HEK293T (cell line): ENCODE measurements at regions not wholly inside any gene's neighbourhood (a gene's known extent, or its start where the extent isn't known, plus 50 kb on each side); places are given as distances from the start of the nearest gene placed in this dataset.

ENCODE experiments used
- CTCF ChIA-PET: fragments of 350-600 bp; formaldehyde crosslinking; extraction: SDS; loops from one replicate; lab custom pipeline; 2021; ENCODE audit warnings: antibody characterized with exemption, inconsistent platforms; lab: Yijun Ruan, JAX
- POLR2A ChIA-PET: fragments of 350-600 bp; formaldehyde crosslinking; extraction: SDS; loops from one replicate; lab custom pipeline; 2020; ENCODE audit warnings: antibody characterized with exemption, inconsistent platforms; lab: Yijun Ruan, JAX
- DNase-seq: peaks from one replicate; pipeline ENCODE4 v3.0.0; 2012; ENCODE audit warnings: mixed read lengths; ENCODE audit errors: extremely low spot score
- ARNT ChIP-seq: fragments of 450-650 bp; IDR thresholded peaks from 2 replicates; pipeline ENCODE4 v1.6.1; 2017; ENCODE audit warnings: mild to moderate bottlenecking
- BHLHE40 ChIP-seq: fragments of 450-650 bp; IDR thresholded peaks from 2 replicates; pipeline ENCODE4 v1.6.1; 2016; ENCODE audit warnings: mild to moderate bottlenecking, moderate library complexity, borderline replicate concordance
- CTBP1 ChIP-seq: fragments of 450-650 bp; IDR thresholded peaks from 2 replicates; pipeline ENCODE4 v1.6.1; 2016; ENCODE audit warnings: borderline replicate concordance
- ELF4 ChIP-seq: fragments of 450-650 bp; IDR thresholded peaks from 2 replicates; pipeline ENCODE4 v1.6.1; 2017; ENCODE audit warnings: antibody characterized with exemption
- FOXA1 ChIP-seq: fragments of 450-650 bp; IDR thresholded peaks from 2 replicates; pipeline ENCODE4 v1.6.1; 2016; ENCODE audit warnings: mild to moderate bottlenecking
- FOXK2 ChIP-seq: fragments of 450-650 bp; IDR thresholded peaks from 2 replicates; pipeline ENCODE4 v1.6.1; 2016; ENCODE audit warnings: mild to moderate bottlenecking
- FOXM1 ChIP-seq: fragments of 450-650 bp; IDR thresholded peaks from 2 replicates; pipeline ENCODE4 v1.6.1; 2017; ENCODE audit warnings: mild to moderate bottlenecking, borderline replicate concordance
- HDGF ChIP-seq: fragments of 450-650 bp; IDR thresholded peaks from 2 replicates; pipeline ENCODE4 v1.6.1; 2017; ENCODE audit warnings: antibody characterized with exemption, borderline replicate concordance
- L3MBTL2 ChIP-seq: fragments of 450-650 bp; conservative IDR thresholded peaks from 2 replicates; pipeline ENCODE4 v1.6.1; 2016; ENCODE audit warnings: mild to moderate bottlenecking
- LEF1 ChIP-seq: fragments of 450-650 bp; IDR thresholded peaks from 2 replicates; pipeline ENCODE4 v1.6.1; 2017; ENCODE audit warnings: mild to moderate bottlenecking, borderline replicate concordance
- NFRKB ChIP-seq: fragments of 450-650 bp; IDR thresholded peaks from 2 replicates; pipeline ENCODE4 v1.6.1; 2016; ENCODE audit warnings: mild to moderate bottlenecking, moderate library complexity
- SP1 ChIP-seq: fragments of 450-650 bp; IDR thresholded peaks from 2 replicates; pipeline ENCODE4 v1.6.1; 2017
- SUZ12 ChIP-seq: fragments of 450-650 bp; IDR thresholded peaks from 2 replicates; pipeline ENCODE4 v1.6.1; 2016; ENCODE audit warnings: mild to moderate bottlenecking
- TARDBP ChIP-seq: fragments of 450-650 bp; IDR thresholded peaks from 2 replicates; pipeline ENCODE4 v1.6.1; 2016
- ZNF384 ChIP-seq: fragments of 450-650 bp; IDR thresholded peaks from 2 replicates; pipeline ENCODE4 v1.6.1; 2016
- TF ChIP-seq, protein P1 (sequence below): fragments of 450-650 bp; IDR thresholded peaks from 2 replicates; pipeline ENCODE4 v1.6.1; 2016

DNA sequence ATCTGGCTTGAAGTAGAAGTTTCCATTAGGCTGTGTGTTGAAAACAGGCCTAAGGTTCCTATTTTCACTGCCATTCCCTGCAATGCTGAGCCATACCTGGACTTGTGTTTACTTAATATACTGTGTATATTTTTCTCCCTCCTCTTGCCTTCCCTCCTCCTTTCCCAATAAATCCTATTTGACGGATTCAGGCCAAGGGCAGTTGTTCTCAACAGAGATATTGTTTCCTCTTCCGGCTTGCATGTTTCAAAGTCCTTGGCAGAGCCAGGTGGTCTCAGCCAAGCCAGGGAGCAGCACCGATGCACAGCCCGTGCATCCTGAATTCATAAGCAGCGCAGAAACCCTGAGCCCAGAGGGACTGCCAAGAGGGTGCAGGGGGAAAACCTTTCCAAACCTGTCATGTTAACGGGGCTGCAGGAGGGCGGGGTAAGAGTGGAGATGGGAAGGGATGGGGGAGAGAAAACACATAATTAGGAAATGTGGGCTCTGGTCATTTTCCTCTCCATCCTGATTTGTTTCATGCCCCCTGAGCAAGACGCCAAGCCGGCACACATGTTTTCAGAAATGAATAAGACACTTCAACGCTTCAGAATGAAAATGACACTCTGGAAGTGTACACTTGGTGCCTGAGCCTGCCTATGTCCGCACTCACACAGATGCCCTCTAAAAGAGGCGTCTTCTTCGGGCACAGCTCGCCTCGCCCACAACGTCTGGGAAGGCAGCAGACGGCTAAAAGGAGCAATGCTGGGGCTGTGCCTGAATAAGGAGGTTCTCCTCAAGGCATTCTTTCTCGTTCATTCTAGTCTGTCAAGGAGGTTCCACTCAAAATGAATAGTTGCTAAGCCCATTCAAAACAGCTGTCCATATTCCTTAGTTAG lies 149.3 kb upstream of the UBL3 start:
- CTCF ChIA-PET: no interaction called here
- TF ChIP-seq SUZ12 (no peak), FOXK2 (no peak), ZNF384 (no peak), TARDBP (no peak), LEF1 (no peak), HDGF (no peak), FOXM1 (no peak), CTBP1 (no peak), BHLHE40 (no peak), ARNT (no peak), ELF4 (no peak), FOXA1 (no peak), NFRKB (no peak), SP1 (no peak), L3MBTL2 (no peak)
- TF ChIP-seq, protein P1, sequence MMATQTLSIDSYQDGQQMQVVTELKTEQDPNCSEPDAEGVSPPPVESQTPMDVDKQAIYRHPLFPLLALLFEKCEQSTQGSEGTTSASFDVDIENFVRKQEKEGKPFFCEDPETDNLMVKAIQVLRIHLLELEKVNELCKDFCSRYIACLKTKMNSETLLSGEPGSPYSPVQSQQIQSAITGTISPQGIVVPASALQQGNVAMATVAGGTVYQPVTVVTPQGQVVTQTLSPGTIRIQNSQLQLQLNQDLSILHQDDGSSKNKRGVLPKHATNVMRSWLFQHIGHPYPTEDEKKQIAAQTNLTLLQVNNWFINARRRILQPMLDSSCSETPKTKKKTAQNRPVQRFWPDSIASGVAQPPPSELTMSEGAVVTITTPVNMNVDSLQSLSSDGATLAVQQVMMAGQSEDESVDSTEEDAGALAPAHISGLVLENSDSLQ: no peak
- POLR2A ChIA-PET: no interaction called here
- no peak for DNase-seq

DNA sequence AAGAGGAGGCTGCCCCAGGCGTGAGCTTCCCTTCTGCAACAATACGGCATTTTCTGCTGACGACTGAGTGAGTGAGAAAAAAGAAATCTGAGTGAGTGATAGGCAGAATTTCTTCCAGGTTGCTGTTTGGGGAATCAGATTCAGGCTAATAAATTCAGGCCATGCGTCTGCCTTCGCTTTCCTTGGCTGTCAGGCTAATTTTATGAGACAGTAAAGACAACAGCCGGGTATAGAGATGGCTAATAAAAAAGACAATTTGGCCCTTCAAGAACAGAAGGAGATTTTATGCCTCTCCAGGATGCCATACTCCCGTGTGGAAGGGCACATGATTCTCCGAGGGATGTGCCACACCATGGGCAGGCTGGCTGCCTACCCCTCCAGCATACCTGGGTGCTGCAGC lies 145.9 kb upstream of the UBL3 start:
- TF ChIP-seq SP1 (no peak), CTBP1 (no peak), ZNF384 (no peak), FOXA1 (no peak), BHLHE40 (no peak), L3MBTL2 (no peak), LEF1 (no peak)
- TF ChIP-seq, protein P1: 0 out of 2 replicates have a peak, but pooled peaks have one; percentile 9
- DNase-seq: no peak
- ChIA-PET CTCF (interaction anchor here (0.8 kb wide), 1 partner anchor 378 kb away, joined by 3 read pairs; no protein-coding TSS in a partner anchor), POLR2A (no interaction called here)

DNA sequence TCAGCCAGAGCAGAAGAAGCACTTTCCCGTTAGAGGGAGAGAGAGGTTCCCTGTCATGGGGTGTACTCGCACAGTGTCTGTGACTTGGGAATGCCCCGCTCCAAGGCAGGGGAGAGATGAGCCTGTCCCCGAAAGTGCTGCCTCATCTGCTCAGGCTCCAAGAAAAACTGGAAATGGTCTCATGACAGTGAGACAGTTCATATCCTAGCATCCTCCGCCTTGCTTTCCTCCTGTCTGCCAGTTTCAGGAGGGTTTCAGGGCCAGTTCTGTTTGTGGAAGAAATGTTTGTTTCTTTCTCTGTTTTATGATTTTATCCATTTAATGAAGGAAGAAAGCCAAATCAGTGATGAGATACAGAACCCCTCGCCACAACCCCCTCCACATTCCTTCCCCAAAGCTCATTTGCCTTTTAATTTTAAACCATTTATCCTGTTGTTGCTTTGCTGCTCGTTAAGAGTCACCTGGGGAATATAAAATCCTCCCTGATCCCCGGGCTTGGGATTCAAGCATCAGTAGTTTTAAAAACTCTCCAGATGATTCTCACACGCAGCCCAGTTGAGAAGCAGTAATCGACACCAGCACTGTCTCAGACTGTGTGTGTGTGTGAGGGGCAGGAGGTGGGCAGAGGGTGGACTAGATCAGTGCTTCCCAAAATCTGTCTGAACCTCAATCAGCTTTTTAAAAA lies 144.6 kb upstream of the UBL3 start:
- TF ChIP-seq L3MBTL2: no peak
- no peak for TF ChIP-seq SUZ12
- TF ChIP-seq LEF1: no peak
- TF ChIP-seq CTBP1: no peak
- no peak for TF ChIP-seq HDGF
- TF ChIP-seq TARDBP: no peak
- TF ChIP-seq, protein P1: no peak
- CTCF ChIA-PET: no interaction called here
- POLR2A ChIA-PET: no interaction called here
- DNase-seq: no peak

DNA sequence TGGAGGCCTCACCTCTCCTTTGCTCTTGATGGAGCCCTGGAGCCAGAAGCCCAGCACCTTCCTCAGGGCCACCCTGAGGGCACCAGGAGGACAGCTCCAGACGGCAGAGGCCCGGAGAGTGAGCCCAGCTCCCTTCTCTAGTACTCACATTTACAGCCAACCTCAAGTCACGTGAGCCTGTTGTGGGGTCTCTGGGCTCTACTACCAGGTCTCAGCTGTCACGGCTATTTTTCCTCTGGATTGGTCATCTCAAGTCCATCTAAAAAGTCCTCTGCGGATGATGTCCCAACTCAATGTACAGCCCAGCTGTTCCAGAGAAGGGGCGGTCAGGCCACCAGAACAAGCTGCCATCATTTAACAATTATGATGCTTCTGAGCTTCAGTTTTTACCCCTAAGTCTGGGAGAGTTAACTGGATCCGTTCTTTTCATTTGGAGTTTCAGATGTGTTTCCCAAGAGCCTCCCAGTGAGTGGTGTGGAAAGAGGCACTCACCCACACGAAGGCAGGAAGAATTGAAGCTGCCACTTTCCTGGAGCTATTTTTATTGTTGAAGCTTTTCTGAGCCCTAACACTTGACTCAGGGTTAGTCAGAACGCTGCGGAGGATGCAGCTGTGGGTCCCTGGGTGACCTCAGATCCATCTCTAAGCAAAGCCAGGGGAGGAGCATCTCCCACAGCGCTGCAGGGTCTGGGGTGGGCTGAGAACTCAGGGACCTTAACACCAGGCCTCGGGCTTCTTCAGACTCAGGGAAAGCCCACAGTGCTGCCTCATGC lies 143.5 kb upstream of the UBL3 start:
- TF ChIP-seq HDGF (no peak), NFRKB (no peak), SUZ12 (no peak), FOXM1 (no peak), CTBP1 (no peak), L3MBTL2 (no peak)
- DNase-seq: no peak
- ChIA-PET CTCF (interaction anchor here (1.2 kb wide), 1 partner anchor 70 kb away, joined by 3 read pairs; no protein-coding TSS in a partner anchor), POLR2A (no interaction called here)

DNA sequence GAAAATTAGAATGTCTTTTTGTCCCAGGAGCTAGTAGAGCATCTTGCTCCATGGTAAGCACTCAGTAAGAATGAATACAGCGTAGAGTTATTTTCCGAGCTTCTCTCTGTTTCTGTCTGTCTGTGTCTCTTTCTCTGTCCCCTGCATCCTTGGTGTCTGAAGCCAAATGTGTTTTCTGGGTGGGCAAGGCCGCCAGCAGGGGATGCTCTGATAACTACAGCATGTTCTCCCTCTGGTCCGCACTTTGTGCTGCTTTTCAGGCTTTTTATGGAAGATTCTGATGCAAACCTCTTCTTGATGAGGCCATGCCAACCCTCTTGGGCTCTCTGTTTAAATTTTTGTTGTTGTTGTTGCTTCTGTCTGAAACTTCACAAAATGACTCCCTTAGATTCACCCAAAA lies 142.8 kb upstream of the UBL3 start:
- no peak for TF ChIP-seq BHLHE40
- TF ChIP-seq ZNF384: no peak
- TF ChIP-seq NFRKB: no peak
- no peak for TF ChIP-seq ARNT
- TF ChIP-seq FOXM1: no peak
- POLR2A ChIA-PET: no interaction called here
- no peak for DNase-seq
- CTCF ChIA-PET: interaction anchor here (1.2 kb wide), 1 partner anchor 69 kb away, joined by 3 read pairs; no protein-coding TSS in a partner anchor

DNA sequence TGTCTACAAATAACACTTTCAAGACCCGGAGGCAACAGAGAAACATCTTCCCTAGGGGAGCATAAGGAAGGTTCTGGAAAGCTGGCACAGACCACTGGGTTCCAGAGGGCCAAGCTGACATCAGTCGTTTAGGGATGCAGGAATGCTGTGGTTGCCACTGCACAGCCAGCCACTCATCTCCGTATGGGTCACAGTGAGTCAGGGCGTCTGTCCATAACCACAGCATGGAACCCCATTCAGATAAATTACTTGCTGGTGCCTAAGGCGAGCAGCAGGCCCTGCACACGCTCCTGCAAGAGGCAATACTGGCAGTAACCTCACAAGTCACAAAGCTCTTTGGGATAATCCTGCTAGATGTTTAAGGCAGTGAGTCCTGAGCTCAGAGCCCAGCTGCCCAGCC lies 140.9 kb upstream of the UBL3 start:
- ChIA-PET CTCF (no interaction called here), POLR2A (no interaction called here)
- DNase-seq: no peak
- no peak for TF ChIP-seq ELF4
- TF ChIP-seq TARDBP: no peak
- no peak for TF ChIP-seq HDGF
- TF ChIP-seq SP1: no peak
- TF ChIP-seq NFRKB: no peak
- no peak for TF ChIP-seq LEF1
- TF ChIP-seq, protein P1: no peak
- TF ChIP-seq FOXK2: no peak
- TF ChIP-seq FOXM1: no peak
- TF ChIP-seq BHLHE40: no peak
- no peak for TF ChIP-seq ARNT
- TF ChIP-seq L3MBTL2: no peak
- no peak for TF ChIP-seq ZNF384
- TF ChIP-seq FOXA1: no peak
- no peak for TF ChIP-seq SUZ12
- TF ChIP-seq CTBP1: no peak
